Upper lobe of left lung (tissue), 4 donors: ENCODE measurements at regions not wholly inside any gene's neighbourhood (a gene's known extent, or its start where the extent isn't known, plus 50 kb on each side); places are given as distances from the start of the nearest gene placed in this dataset.

Source experiments
- POLR2A ChIP-seq, 4 donors: fragments of 450-650 bp; IDR thresholded peaks; one replicate each; pipeline ENCODE4 v1.5.1; 2016 to 2017; ENCODE audit warnings: antibody characterized with exemption in 4 of 4, mild to moderate bottlenecking in 2 of 4
- TF ChIP-seq, protein P1 (sequence below), 6 experiments: fragments of 450-650 bp in 4 of 6; fragments of 200-600 bp in 2 of 6; sonication (generic) in 2 of 6; IDR thresholded peaks; one replicate each; pipeline ENCODE4 v1.5.1; 2016 to 2019; ENCODE audit warnings: antibody characterized with exemption in 6 of 6

DNA sequence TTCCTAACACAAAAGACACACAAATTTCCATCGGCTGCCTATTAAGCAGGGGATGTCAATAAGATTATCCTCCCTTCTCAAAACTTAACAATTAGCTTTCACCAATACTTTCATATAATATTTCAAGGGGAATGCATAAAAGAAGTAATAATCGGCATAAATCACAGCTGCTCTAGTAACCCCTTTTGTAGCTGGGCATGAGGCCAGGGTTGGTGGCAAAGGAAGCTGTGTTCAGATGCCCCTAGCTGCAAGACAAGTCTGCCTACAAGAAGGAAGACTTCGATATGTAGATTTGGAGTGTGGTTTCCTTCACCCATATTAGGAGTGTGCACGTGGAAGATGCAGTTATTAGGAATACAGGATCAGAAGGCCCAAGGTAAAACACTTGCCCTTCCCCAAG, 156.9 kb upstream of the SSTR4 start:
- TF ChIP-seq, protein P1, sequence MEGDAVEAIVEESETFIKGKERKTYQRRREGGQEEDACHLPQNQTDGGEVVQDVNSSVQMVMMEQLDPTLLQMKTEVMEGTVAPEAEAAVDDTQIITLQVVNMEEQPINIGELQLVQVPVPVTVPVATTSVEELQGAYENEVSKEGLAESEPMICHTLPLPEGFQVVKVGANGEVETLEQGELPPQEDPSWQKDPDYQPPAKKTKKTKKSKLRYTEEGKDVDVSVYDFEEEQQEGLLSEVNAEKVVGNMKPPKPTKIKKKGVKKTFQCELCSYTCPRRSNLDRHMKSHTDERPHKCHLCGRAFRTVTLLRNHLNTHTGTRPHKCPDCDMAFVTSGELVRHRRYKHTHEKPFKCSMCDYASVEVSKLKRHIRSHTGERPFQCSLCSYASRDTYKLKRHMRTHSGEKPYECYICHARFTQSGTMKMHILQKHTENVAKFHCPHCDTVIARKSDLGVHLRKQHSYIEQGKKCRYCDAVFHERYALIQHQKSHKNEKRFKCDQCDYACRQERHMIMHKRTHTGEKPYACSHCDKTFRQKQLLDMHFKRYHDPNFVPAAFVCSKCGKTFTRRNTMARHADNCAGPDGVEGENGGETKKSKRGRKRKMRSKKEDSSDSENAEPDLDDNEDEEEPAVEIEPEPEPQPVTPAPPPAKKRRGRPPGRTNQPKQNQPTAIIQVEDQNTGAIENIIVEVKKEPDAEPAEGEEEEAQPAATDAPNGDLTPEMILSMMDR (IDR thresholded peaks at IDR 0.05), result no peak
- TF ChIP-seq POLR2A (IDR thresholded peaks at IDR 0.05), result no peak
